ENCODE measurements at regions not wholly inside any gene's neighbourhood (a gene's known extent, or its start where the extent isn't known, plus 50 kb on each side); places are given as distances from the start of the nearest gene placed in this dataset.

DNA sequence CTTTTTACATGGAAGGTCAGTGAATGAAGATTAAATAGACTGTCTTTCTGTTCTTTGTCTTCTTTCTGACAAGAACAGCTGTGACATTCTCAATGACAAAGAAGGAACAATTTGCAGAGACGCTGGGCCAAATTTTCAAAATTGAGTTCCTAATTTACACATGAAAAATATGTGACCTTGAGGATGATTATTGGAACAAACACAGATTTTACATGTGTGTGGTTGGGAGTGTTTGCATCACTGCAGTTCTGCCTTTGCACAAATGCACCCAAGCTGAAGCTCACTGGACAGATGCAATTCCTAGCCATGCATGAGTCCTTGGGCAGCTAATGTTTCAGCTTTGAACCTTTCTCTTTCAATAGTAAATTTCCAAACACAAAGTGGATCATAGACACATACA lies 350.8 kb downstream of the QKI start:
- TF ChIP-seq POLR2AphosphoS5 (IDR thresholded peaks at IDR 0.05; ENCODE audit: insufficient read depth in 1 of 2, low read depth in 1 of 2) (no peak), POLR2A (IDR thresholded peaks at IDR 0.05) (no peak)
- TF ChIP-seq, protein P1, sequence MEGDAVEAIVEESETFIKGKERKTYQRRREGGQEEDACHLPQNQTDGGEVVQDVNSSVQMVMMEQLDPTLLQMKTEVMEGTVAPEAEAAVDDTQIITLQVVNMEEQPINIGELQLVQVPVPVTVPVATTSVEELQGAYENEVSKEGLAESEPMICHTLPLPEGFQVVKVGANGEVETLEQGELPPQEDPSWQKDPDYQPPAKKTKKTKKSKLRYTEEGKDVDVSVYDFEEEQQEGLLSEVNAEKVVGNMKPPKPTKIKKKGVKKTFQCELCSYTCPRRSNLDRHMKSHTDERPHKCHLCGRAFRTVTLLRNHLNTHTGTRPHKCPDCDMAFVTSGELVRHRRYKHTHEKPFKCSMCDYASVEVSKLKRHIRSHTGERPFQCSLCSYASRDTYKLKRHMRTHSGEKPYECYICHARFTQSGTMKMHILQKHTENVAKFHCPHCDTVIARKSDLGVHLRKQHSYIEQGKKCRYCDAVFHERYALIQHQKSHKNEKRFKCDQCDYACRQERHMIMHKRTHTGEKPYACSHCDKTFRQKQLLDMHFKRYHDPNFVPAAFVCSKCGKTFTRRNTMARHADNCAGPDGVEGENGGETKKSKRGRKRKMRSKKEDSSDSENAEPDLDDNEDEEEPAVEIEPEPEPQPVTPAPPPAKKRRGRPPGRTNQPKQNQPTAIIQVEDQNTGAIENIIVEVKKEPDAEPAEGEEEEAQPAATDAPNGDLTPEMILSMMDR (IDR thresholded peaks at IDR 0.05): no peak
- H3K27me3 ChIP-seq: no peaks in the 10 kb centered on the region
- no peak overlapping the region for H3K27ac ChIP-seq
- no peak for DNase-seq (ENCODE audit: extremely low spot score in 2 of 2)
- no peaks in the 10 kb centered on the region for H3K9me3 ChIP-seq
- no peak overlapping the region for H3K4me3 ChIP-seq
- intact Hi-C loops (cut with DNase I): no loop called here
- H3K36me3 ChIP-seq: no peaks in the 10 kb centered on the region
- peaks cover 14% of the 10 kb centered on the region for H3K4me1 ChIP-seq

DNA sequence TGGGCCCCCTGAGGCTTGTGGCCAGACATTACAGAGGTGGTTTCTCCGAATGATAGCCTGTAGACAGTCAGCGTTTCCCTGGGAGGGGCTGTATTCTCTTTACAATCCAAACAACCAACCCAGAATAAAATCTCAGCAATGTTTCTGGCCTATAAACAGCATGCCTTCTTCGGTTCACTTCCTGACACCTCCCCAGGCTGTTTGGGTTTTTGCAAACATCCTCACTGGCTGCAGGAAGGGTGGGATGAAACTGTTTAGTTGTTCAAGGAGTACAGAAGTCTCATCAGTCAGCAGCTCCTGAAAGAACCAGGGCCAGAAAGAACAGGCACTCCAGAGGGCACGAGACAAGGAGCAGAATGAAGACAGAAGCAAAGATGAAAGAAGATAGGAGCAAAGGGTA lies 350.0 kb downstream of the QKI start:
- no peaks in the 10 kb centered on the region for H3K27me3 ChIP-seq

DNA sequence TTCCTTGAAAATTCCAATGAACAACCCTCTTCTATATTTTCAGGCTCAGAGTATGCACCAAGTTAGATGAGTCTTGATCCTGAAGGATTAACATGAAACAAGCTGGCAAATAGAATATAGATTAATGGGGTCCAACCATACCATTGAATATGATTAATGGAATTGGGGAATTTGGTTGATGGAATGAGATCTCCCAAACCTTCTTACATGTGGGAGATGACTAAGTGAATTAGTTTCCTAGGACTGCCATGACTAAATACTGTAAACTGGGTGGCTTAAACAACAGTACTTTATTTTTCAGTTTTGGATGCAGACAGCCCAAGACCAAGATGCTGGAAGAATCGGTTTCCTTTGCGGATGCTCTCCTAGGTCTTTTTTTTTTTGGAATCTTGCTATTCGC lies 347.0 kb downstream of the QKI start:
- Histone ChIP-seq H3K9me3 (no peaks in the 10 kb centered on the region), H3K4me1 (peaks cover 14% of the 10 kb centered on the region), H3K27me3 (no peaks in the 10 kb centered on the region), H3K4me3 (no peak overlapping the region), H3K36me3 (no peaks in the 10 kb centered on the region), H3K27ac (no peak overlapping the region)
- TF ChIP-seq POLR2A (IDR thresholded peaks at IDR 0.05) (no peak), POLR2AphosphoS5 (IDR thresholded peaks at IDR 0.05; ENCODE audit: insufficient read depth in 1 of 2, low read depth in 1 of 2) (no peak)
- TF ChIP-seq, protein P1 (IDR thresholded peaks at IDR 0.05): no peak
- intact Hi-C loops (cut with DNase I): no loop called here
- DNase-seq (ENCODE audit: extremely low spot score in 2 of 2): no peak

More for the DNA sequence above, 350.0 kb downstream of the QKI start:
- Histone ChIP-seq H3K27ac (peak overlapping the region; percentile 15), H3K4me3 (no peak overlapping the region), H3K4me1 (peaks cover 14% of the 10 kb centered on the region), H3K36me3 (no peaks in the 10 kb centered on the region), H3K9me3 (no peaks in the 10 kb centered on the region)
- DNase-seq (ENCODE audit: extremely low spot score in 2 of 2): no peak
- intact Hi-C loops (cut with DNase I): no loop called here
- TF ChIP-seq POLR2A (IDR thresholded peaks at IDR 0.05) (no peak), POLR2AphosphoS5 (IDR thresholded peaks at IDR 0.05; ENCODE audit: insufficient read depth in 1 of 2, low read depth in 1 of 2) (peak in 1 of 2 donors; percentile 5)
- TF ChIP-seq, protein P1 (IDR thresholded peaks at IDR 0.05): no peak

DNA sequence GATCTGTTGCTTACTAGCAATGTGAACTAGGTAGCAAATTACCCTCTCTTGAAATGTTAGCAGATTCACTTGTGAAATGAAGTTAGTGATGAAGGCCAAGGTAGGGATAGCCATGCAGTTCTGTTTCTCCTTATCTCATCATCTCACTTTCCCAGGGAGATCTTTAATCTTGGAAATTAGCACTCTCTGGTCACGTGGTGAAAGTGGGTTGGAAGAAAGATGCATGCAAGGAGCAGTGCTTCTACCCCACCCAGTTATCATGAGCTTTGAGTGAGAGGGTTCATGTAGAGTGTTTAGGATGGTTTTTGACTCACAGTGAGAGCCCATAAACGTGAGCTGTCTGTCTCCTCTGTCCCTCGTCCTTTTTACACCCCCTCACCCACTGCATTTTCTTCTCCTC lies 346.3 kb downstream of the QKI start:
- no peak for DNase-seq (ENCODE audit: extremely low spot score in 2 of 2)
- TF ChIP-seq POLR2A (IDR thresholded peaks at IDR 0.05) (no peak), POLR2AphosphoS5 (IDR thresholded peaks at IDR 0.05; ENCODE audit: insufficient read depth in 1 of 2, low read depth in 1 of 2) (no peak)
- TF ChIP-seq, protein P1 (IDR thresholded peaks at IDR 0.05): no peak
- H3K9me3 ChIP-seq: no peaks in the 10 kb centered on the region
- H3K36me3 ChIP-seq: no peaks in the 10 kb centered on the region
- no peaks in the 10 kb centered on the region for H3K27me3 ChIP-seq
- H3K4me1 ChIP-seq: peaks cover 14% of the 10 kb centered on the region
- H3K27ac ChIP-seq: no peak overlapping the region
- H3K4me3 ChIP-seq: no peak overlapping the region
- intact Hi-C loops (cut with DNase I): no loop called here

DNA sequence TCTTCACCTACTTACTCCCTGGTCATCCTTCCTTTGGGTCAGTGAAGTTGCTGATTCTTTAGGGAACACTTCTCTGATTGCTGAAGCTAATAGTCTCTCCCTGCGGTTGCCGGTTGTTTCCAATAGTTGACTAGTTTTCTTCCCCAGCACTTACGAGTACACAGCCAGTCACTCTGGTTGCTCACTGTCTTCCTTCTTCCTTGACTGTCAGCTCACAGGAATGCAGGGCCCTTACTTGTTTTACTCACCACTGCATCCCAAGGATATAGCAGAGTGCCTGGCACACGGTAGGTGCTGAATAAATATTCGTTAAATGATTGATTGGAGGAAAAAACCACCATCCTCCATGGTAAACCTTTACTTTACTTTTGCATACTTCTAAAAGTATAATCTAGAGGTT lies 345.0 kb downstream of the QKI start:
- Histone ChIP-seq H3K4me3 (no peak overlapping the region), H3K9me3 (no peaks in the 10 kb centered on the region), H3K27me3 (no peaks in the 10 kb centered on the region), H3K4me1 (peaks cover 8% of the 10 kb centered on the region), H3K36me3 (no peaks in the 10 kb centered on the region), H3K27ac (no peak overlapping the region)
- no peak for DNase-seq (ENCODE audit: extremely low spot score in 2 of 2)
- TF ChIP-seq, protein P1 (IDR thresholded peaks at IDR 0.05): no peak
- TF ChIP-seq POLR2AphosphoS5 (IDR thresholded peaks at IDR 0.05; ENCODE audit: insufficient read depth in 1 of 2, low read depth in 1 of 2) (no peak), POLR2A (IDR thresholded peaks at IDR 0.05) (no peak)
- intact Hi-C loops (cut with DNase I): no loop called here
